HG03520 (cell line): ENCODE measurements at regions not wholly inside any gene's neighbourhood (a gene's known extent, or its start where the extent isn't known, plus 50 kb on each side); places are given as distances from the start of the nearest gene placed in this dataset.
"Not testable (repeated sequence)": the region's sequence is repeated elsewhere in the genome, so short reads cannot be mapped to it uniquely, and the experiment has no call there.

Experiments
- ATAC-seq: cut with Tn5 transposase; IDR thresholded peaks from one replicate; pipeline ENCODE4 v1.9.1; 2021; ENCODE audit warnings: mild to moderate bottlenecking, moderate library complexity; ENCODE audit not compliant: unreplicated experiment

DNA sequence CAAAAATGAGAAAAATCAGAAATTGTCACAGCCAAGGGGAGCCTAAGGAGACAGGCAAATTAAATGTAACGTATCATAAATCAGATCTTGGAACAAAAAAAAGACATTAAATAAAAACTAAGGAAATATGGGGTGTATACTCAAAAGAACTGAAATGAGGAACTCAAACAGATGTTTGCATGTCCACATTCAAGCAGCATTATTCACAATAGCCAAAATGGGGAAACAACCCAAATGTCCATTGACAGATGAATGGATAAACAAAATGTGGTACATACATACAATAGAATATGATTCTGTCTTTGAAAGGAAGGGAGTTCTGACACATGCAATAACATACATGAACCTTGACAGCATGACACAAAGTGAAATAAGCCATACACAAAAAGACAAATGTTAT, 155.8 kb upstream of the KLF7 start:
- ATAC-seq = no peak

DNA sequence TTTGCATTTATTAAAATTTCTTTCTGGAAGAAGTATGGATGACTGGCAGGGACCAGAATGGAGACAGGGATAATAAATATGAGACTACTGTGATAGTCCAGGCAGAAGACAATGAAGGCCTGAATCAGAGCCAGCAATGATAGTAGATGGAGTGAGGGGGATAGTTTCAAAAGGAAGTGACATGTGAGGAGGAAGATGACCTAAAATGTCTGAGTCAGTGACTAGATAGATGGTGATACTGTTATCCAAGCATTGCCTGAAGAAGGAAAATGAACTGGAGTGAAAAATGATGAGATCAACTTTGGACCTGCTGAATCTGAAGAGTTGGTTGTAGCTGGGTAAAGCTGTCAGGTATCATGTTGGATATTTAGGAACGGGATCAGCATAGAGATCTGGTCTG, 158.3 kb upstream of the KLF7 start:
- ATAC-seq = no peak

DNA sequence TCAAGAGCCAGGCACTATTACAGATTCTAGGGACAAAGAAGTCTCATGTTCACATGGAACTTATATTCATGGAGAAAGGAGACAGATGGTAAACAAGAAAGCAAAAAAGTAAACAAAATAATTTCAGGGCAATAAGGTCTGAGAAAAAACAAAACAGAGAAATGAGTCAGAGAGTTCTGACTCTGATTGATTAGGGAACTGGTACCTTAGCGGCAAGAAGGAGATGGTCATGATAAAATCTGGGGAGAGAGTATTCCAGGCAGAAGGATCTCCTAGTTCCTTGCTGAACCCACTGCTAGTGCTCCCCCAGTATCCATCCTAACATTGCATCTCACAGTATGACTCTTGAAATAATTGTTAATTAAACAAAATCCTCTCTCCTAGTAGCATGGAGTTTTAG, 161.8 kb upstream of the KLF7 start:
- ATAC-seq = no peak

DNA sequence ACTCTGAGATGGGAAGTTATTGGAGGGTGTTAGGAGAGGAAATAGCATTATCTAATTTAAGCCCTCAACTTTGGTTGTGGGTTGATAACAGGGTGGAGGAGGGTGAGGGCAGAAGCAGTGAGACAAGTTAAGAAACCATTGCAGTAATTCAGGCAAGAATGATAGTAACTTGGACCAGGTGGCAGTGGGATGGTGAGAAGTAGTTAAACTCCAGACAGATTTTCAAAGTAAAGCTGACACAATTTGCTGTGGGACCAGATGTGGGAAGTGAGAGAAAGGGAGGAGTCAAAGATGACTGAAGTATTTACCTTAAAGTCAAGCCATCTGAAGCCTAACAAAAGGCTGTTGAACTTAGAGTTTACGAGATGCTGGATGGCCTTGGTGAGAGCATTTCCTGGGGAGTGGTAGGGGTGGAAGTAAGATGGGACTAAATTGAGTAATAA, 163.2 kb upstream of the KLF7 start:
- ATAC-seq = peak; percentile 30

- ATAC-seq = peak; percentile 64
Measured at GRCh38 chr2:207330912-207331311, 165.2 kb upstream of the KLF7 start.

DNA sequence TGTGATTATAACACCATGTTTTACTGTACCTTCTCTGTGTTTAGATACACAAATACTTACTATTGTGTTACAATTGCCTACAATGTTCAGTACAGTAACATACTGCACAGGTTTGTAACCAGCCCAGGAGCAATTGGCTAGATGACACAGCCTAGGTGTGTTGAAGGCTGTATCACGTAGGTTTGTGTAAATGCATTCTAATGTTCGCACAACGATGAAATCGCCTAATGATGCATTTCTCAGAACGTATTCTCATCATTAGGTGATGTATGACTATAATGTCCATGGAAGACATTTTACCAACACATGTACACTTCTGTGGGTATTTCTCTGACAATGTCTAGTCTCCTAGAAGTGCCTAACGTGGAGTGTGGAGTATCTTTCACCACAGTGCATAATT, 165.9 kb upstream of the KLF7 start:
- no peak for ATAC-seq

DNA sequence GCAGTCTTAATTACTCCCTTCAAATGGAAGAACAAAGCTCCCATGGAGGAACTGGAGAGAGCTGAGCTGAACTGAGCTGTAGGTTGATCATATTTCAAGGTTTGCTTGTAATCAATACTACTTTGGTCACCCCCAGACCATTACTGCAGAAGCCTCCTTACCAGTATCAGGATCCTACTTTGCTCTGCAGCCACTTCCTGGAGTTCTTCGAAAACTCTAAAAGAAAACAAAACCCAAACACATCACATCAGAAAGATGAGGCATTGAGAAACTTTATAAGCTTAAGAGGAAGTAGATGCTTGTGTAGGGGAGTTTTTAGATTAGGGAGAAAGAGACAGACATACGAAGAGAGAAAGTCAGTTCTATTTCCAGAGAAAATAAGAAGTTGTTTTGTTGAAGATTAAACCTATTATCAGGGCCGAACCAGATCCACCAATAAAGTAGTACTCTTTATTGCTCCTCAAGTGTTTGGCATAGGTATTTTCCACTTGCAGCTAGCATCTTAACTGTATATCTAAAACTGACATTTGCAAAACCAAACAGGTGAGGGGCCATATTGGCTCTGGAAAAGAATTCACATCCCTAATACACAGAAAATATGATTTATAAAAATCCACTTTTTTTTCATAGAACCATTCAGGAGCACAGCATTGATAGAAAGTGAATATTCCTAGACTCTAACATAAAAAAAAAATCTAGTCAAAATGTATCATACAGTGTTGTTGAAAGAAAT, 166.9 kb upstream of the KLF7 start:
- no peak for ATAC-seq

DNA sequence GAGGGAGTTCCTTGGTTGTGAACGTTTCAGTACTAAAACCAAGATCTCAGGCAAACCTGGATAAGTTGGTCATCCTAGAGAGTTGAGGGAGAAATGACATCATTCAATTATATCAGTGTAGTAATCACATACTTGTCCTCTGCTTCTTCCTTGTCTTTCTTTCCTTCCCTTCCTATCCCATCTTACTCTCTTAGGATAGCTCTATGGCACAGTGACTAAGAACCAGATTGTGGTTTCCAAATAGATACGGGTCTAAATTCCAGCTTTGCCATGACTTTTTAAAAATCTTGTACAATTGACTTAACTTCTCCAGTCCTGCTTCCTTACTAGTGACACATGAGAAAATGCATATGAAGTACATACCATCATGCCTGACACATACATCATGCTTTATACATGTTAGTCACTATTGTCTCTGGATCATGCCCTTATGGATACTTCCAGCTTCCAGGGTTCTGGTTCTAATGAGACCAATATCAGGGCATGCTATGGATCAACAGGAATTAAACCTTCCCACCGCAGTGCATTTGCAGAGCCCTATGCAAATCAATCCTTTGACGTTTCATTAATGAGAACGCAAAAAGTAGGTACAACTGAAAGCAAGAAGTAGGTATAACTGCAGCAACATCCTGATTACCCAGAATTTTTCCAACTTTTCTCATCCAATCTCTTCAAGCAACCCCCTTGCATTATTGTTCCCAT, 168.0 kb upstream of the KLF7 start:
- no peak for ATAC-seq

DNA sequence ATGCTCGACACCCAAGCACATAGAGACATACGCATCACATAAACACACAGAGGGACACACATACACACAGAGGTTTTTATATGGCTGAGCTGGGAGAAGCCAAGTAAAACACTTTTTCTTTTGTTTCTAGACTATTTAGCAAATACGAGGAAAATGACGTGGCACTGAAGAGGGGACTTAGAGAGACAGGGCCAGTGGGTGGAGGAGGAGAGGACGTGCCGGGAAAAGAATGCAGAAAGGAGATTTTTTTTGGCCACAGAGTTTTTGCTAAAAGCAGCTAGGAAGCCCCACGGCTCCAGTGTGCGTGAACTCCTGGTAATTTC, 168.5 kb upstream of the KLF7 start:
- ATAC-seq = no peak

GRCh38 chr2:207334624-207335371, 169.1 kb upstream of the KLF7 start:
- ATAC-seq = no peak

GRCh38 chr2:207337234-207338219, 171.8 kb upstream of the KLF7 start:
- peak; percentile 36 for ATAC-seq

DNA sequence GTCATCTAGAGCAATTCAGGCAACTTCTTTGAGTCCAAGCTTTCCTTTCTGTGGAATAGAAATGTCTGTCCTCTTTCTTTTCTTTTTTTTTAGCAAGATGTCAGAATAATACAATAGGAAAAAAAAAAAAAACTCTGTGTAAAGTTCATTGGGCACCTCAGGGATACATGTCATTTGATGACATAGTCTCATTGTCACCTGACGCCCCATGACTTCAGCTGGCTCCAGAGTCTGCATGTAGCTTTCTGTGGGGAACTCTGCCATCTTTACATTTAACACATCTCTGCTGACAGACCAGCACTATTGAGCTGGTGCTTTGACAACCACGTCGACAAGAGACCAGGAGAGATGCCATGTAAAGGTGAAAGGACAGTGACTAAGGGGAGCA, 172.5 kb upstream of the KLF7 start:
- no peak for ATAC-seq

DNA sequence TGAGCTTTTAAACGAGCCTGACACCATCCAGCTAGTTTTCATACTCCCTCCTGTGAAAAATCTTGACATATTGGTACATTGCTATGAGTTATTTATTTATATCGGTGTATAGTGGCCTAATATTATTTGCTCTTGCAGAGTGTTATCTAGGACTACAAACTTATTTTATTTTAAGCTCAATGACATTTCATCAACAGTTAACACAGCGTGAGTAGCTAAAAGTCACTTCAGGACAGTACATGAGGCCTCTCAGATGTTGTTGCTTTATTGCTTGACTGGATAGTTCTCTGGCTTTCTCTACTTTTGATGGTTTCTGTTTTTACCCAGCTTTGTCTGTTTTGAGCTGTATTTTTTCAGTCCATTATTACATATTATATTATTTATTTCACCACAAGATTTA, 172.9 kb upstream of the KLF7 start:
- no peak for ATAC-seq

DNA sequence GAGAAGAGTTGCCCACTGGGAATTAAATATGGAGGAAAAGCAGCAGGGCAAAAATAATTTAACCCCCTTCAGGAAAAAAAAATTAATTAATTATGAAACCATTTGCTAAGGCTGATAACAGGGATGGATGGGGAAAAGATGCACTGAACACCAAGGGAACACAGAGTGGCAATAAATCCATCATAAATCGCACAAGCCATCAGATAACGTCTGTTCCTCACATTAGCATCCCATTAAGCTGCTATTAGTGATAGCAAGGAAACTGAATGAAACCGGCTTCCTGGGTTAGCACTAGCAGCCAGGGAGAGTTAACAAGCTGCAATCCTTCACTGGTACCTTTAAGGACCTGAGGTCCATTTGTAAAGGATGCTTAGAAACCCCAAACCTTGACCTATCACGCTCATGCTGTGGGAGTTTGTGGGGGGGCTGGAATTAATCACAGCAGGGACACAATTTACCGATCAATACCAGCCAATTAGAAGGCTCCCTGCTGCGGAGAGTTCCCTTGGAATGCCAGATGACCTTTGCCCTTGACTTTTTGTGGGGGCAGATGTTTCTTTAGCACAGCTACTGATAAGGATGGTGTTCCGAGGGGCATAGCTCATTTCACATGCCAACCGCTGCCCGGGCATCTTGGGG, 175.5 kb upstream of the KLF7 start:
- ATAC-seq = no peak

GRCh38 chr2:207341804-207342203, 176.1 kb upstream of the KLF7 start:
- no peak for ATAC-seq

DNA sequence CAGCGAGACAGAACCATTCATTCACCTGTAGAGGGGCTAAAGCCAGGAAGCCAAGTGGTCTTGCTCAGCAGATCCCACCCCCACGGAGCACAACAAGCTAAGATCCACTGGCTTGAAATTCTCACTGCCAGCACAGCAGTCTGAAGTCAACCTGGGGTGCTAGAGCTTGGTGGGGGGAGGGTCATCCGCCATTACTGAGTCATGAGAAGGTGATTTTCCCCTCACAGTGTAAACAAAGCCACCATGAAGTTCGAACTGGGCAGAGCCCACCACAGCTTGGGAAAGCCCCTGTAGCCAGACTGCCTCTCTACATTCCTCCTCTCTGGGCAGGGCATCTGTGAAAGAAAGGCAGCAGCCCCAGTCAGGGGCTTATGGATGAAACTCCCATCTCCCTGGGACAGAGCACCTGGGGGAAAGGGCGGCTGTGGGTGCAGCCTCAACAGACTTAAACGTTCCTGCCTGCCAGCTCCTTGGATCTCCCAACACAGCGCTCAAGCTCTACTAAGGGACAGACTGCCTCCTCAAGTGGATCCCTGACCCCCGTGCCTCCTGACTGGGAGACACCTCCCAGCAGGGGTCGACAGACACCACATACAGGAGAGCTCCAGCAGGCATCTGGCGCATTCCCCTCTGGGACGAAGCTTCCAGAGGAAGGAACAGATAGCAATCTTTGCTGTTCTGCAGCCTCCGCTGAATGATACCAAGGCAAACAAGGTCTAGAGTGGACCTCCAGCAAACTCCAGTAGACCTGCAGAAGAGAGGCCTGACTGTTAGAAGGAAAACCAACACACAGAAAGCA, 179.0 kb upstream of the KLF7 start:
- not testable (repeated sequence) for ATAC-seq

DNA sequence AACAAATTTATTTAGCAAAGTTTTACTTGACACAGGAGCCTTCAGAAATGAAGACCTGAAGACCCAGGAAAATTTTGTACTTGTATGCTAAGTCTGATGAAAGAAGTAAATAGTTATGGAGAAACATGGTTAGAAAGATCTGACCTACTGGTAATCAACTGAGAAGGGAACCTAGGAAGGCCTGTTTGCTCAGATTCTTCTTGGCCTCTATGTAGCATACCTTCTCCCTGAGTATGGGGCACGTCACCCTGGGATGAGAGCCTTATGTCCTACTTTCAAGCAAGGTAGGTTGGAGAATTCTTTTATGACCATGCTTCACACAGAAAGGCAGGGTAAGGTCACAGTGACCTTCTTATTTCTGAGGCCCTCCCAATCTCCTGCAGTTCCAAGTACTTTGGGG, 178.6 kb upstream of the CREB1 start:
- ATAC-seq = no peak

DNA sequence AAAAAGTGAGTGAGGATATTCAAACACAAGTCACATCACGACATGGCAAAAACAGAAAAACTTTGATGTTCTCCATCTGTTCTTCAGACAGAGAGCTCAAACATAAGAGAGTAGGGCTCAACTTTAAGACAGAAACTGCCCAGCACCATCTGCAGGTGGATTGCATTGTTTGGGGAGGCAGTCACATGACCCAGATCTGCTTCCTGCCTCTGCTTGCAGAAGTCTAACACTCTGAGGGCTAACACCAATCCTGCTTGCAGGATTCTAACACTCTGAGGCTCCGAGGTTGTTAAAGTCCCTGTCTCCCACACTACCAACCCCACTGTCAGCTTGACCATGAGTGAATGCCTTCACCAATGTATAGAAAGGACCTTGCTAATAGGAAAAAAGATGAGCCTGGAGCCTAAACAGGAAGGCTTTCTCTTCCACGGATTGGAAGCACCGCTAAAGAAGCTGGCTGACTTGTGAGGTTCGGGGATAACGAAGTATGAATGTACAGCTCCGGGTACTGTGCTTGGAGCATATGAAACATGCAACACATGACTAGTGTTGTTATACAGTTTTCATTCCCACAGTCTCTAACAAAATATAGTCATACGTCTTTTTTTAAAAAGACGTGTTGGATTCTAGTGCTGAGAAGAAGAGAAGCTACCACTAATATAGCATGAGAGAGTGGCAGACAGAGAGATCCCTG, 176.6 kb upstream of the CREB1 start:
- no peak for ATAC-seq

DNA sequence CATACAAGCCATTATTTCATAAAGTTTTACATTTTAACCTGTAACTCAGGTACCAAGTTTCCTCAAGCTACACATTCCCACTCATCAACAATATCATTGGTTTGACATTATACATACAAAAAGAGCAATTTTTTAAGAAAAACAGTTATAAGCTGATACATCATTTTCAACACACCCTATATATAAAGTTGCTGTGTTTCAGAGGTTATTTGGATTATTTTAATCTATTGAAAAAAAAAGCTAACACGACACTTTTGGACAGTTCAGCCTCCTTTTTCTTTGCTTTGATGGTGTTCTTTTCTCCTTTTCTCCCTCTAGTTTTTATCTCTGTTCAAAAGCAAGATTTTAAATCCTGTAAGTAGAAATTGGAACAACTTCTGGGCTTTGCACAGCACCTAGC, 175.9 kb upstream of the CREB1 start:
- no peak for ATAC-seq
